ENCODE measurements at regions not wholly inside any gene's neighbourhood (a gene's known extent, or its start where the extent isn't known, plus 50 kb on each side); places are given as distances from the start of the nearest gene placed in this dataset.

DNA sequence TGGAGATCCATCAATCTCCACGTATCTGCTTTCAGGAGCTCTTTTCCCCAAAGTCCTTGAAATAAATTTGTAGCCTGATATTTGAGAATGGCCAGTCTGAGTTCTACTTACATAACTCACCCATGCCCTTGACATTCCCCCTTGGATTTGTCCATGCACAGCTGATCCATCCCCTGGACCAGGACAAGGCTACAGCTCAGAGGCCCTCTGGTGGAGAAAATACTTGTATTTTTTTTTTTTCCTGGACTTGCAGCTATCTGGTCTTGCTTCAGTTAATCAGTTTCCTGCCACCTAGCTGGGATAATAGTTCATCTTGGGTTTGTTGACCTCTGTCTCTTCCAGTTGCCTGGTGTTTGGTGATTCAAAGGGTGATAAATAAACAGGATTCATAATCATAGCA lies 467.6 kb downstream of the DHX35 start:
- Histone ChIP-seq H3K36me3 (ENCODE audit: control insufficient read depth, insufficient read depth, low read length) (no peaks in the 10 kb centered on the region), H3K9me3 (ENCODE audit: control insufficient read depth, insufficient read depth, low read length) (no peaks in the 10 kb centered on the region), H3K4me1 (ENCODE audit: control insufficient read depth, insufficient read depth, low read length) (no peaks in the 10 kb centered on the region), H3K9ac (ENCODE audit: low read depth, low read length) (no peak overlapping the region), H3K27me3 (ENCODE audit: control insufficient read depth, insufficient read depth, low read length) (no peaks in the 10 kb centered on the region), H3K4me3 (ENCODE audit: low read depth, low read length) (no peak overlapping the region)

- H3K36me3 ChIP-seq (ENCODE audit: control insufficient read depth, insufficient read depth, low read length) = no peaks in the 10 kb centered on the region
- no peaks in the 10 kb centered on the region for H3K4me1 ChIP-seq (ENCODE audit: control insufficient read depth, insufficient read depth, low read length)
- H3K4me3 ChIP-seq (ENCODE audit: low read depth, low read length) = no peak overlapping the region
- no peaks in the 10 kb centered on the region for H3K9me3 ChIP-seq (ENCODE audit: control insufficient read depth, insufficient read depth, low read length)
- H3K9ac ChIP-seq (ENCODE audit: low read depth, low read length) = no peak overlapping the region
- H3K27me3 ChIP-seq (ENCODE audit: control insufficient read depth, insufficient read depth, low read length) = no peaks in the 10 kb centered on the region
Measured at GRCh38 chr20:39424962-39425678, 463.0 kb downstream of the DHX35 start.

DNA sequence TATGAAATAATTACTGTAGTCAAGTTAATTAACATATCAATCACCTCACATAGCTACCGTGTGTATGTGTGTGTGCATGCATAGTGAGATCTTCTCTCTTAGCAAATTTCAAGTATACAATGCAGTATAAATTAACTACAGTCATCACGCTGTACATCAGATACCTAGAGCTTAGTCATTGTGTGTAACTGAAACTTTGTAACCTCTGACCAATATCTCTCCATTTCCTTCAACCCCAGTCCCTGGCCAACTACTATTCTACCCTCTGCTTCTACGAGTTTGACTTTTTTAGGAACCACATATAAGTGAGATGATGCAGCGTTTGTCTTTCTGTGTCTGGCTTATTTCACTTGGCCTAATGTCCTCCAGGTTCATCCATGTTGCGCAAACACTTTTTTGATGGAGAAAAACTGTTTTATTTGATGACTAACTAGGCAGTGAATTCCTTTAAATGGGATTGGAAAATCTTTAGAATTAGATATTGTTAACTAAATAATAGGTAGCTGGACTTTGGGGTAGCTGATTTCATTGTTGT lies 459.5 kb downstream of the DHX35 start:
- Histone ChIP-seq H3K9me3 (ENCODE audit: control insufficient read depth, insufficient read depth, low read length) (no peaks in the 10 kb centered on the region), H3K4me1 (ENCODE audit: control insufficient read depth, insufficient read depth, low read length) (no peaks in the 10 kb centered on the region), H3K9ac (ENCODE audit: low read depth, low read length) (no peak overlapping the region), H3K36me3 (ENCODE audit: control insufficient read depth, insufficient read depth, low read length) (no peaks in the 10 kb centered on the region), H3K27me3 (ENCODE audit: control insufficient read depth, insufficient read depth, low read length) (no peaks in the 10 kb centered on the region), H3K4me3 (ENCODE audit: low read depth, low read length) (no peak overlapping the region)

DNA sequence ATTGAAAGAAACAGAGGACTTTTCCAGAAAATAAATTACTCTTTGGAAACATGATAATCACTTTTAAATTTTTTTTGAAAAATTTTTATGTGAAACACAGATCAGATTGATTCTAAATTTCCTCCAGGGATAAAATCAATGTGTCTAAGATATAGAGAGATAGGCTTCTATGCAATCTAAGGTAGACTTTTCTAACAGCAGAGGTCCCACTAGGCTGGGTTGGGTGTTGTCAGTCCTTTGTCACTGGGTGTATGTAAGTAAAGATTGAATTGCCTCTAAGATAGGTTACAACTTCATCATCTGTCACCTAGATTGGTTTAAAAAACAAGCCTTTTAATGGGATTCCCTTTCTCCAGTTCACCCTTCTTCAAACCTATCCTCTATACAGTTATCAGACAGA lies 449.9 kb downstream of the DHX35 start:
- no peak overlapping the region for H3K4me3 ChIP-seq (ENCODE audit: low read depth, low read length)
- no peaks in the 10 kb centered on the region for H3K36me3 ChIP-seq (ENCODE audit: control insufficient read depth, insufficient read depth, low read length)
- H3K27me3 ChIP-seq (ENCODE audit: control insufficient read depth, insufficient read depth, low read length) = no peaks in the 10 kb centered on the region
- H3K9ac ChIP-seq (ENCODE audit: low read depth, low read length) = no peak overlapping the region
- no peaks in the 10 kb centered on the region for H3K4me1 ChIP-seq (ENCODE audit: control insufficient read depth, insufficient read depth, low read length)
- H3K9me3 ChIP-seq (ENCODE audit: control insufficient read depth, insufficient read depth, low read length) = no peaks in the 10 kb centered on the region

GRCh38 chr20:39399463-39399862 lies 437.3 kb downstream of the DHX35 start:
- Histone ChIP-seq H3K36me3 (ENCODE audit: control insufficient read depth, insufficient read depth, low read length) (no peaks in the 10 kb centered on the region), H3K4me3 (ENCODE audit: low read depth, low read length) (no peak overlapping the region), H3K27me3 (ENCODE audit: control insufficient read depth, insufficient read depth, low read length) (no peaks in the 10 kb centered on the region), H3K9ac (ENCODE audit: low read depth, low read length) (no peak overlapping the region), H3K4me1 (ENCODE audit: control insufficient read depth, insufficient read depth, low read length) (no peaks in the 10 kb centered on the region), H3K9me3 (ENCODE audit: control insufficient read depth, insufficient read depth, low read length) (no peaks in the 10 kb centered on the region)

DNA sequence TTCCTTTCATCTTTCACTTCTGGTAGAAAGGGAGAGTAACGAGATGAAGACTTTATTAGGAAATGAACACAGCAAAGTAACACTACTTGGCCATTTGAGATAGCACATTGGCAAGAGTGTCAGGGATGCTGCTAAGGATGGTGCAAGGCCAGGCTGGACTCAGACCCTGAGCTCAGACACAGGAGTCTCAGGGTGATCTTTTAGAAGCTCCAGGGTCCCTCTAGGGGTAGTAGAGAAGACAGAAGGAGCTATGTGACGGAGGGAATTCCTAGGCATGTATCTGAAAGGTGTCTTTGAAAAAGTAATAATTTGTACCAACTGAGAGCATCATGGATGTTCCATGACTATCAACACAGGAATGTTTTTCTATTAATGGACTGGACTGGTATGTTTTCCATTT lies 436.5 kb downstream of the DHX35 start:
- Histone ChIP-seq H3K4me1 (ENCODE audit: control insufficient read depth, insufficient read depth, low read length) (no peaks in the 10 kb centered on the region), H3K4me3 (ENCODE audit: low read depth, low read length) (no peak overlapping the region), H3K9ac (ENCODE audit: low read depth, low read length) (no peak overlapping the region), H3K27me3 (ENCODE audit: control insufficient read depth, insufficient read depth, low read length) (no peaks in the 10 kb centered on the region), H3K36me3 (ENCODE audit: control insufficient read depth, insufficient read depth, low read length) (no peaks in the 10 kb centered on the region), H3K9me3 (ENCODE audit: control insufficient read depth, insufficient read depth, low read length) (no peaks in the 10 kb centered on the region)

DNA sequence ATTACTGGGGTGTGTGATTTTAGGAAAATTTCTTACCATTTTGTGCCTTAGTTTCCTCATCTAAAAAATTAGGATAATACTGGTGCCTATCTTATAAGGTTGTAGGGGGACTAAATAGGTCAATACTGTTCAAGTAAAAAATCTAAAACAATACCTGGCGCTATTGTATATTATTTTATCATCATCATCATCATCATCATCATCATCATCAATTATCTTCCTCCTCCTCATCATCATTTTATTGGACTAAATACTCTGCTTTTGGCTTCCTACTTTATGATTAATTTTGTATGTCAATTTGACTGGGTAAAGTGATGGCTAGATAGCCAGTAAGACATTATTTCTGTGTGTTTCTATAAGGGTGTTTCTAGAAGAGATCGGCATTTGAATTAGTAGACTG lies 435.5 kb downstream of the DHX35 start:
- no peak overlapping the region for H3K9ac ChIP-seq (ENCODE audit: low read depth, low read length)
- H3K27me3 ChIP-seq (ENCODE audit: control insufficient read depth, insufficient read depth, low read length) = no peaks in the 10 kb centered on the region
- H3K36me3 ChIP-seq (ENCODE audit: control insufficient read depth, insufficient read depth, low read length) = no peaks in the 10 kb centered on the region
- no peaks in the 10 kb centered on the region for H3K4me1 ChIP-seq (ENCODE audit: control insufficient read depth, insufficient read depth, low read length)
- H3K4me3 ChIP-seq (ENCODE audit: low read depth, low read length) = no peak overlapping the region
- no peaks in the 10 kb centered on the region for H3K9me3 ChIP-seq (ENCODE audit: control insufficient read depth, insufficient read depth, low read length)

- H3K27me3 ChIP-seq (ENCODE audit: control insufficient read depth, insufficient read depth, low read length) = no peaks in the 10 kb centered on the region
- H3K4me1 ChIP-seq (ENCODE audit: control insufficient read depth, insufficient read depth, low read length) = no peaks in the 10 kb centered on the region
- no peaks in the 10 kb centered on the region for H3K36me3 ChIP-seq (ENCODE audit: control insufficient read depth, insufficient read depth, low read length)
- H3K9ac ChIP-seq (ENCODE audit: low read depth, low read length) = no peak overlapping the region
- H3K4me3 ChIP-seq (ENCODE audit: low read depth, low read length) = no peak overlapping the region
- H3K9me3 ChIP-seq (ENCODE audit: control insufficient read depth, insufficient read depth, low read length) = no peaks in the 10 kb centered on the region
Measured at GRCh38 chr20:39395478-39396291, 433.5 kb downstream of the DHX35 start.

GRCh38 chr20:39394461-39394860 lies 432.3 kb downstream of the DHX35 start:
- no peaks in the 10 kb centered on the region for H3K9me3 ChIP-seq (ENCODE audit: control insufficient read depth, insufficient read depth, low read length)
- H3K27me3 ChIP-seq (ENCODE audit: control insufficient read depth, insufficient read depth, low read length) = no peaks in the 10 kb centered on the region
- no peak overlapping the region for H3K9ac ChIP-seq (ENCODE audit: low read depth, low read length)
- H3K4me1 ChIP-seq (ENCODE audit: control insufficient read depth, insufficient read depth, low read length) = no peaks in the 10 kb centered on the region
- no peaks in the 10 kb centered on the region for H3K36me3 ChIP-seq (ENCODE audit: control insufficient read depth, insufficient read depth, low read length)
- no peak overlapping the region for H3K4me3 ChIP-seq (ENCODE audit: low read depth, low read length)

- H3K27me3 ChIP-seq (ENCODE audit: control insufficient read depth, insufficient read depth, low read length) = no peaks in the 10 kb centered on the region
- no peaks in the 10 kb centered on the region for H3K4me1 ChIP-seq (ENCODE audit: control insufficient read depth, insufficient read depth, low read length)
- H3K36me3 ChIP-seq (ENCODE audit: control insufficient read depth, insufficient read depth, low read length) = no peaks in the 10 kb centered on the region
- H3K4me3 ChIP-seq (ENCODE audit: low read depth, low read length) = no peak overlapping the region
- no peak overlapping the region for H3K9ac ChIP-seq (ENCODE audit: low read depth, low read length)
- no peaks in the 10 kb centered on the region for H3K9me3 ChIP-seq (ENCODE audit: control insufficient read depth, insufficient read depth, low read length)
Measured at GRCh38 chr20:39390186-39390585, 428.0 kb downstream of the DHX35 start.

GRCh38 chr20:39381595-39381994 lies 419.5 kb downstream of the DHX35 start:
- no peak overlapping the region for H3K4me3 ChIP-seq (ENCODE audit: low read depth, low read length)
- no peaks in the 10 kb centered on the region for H3K36me3 ChIP-seq (ENCODE audit: control insufficient read depth, insufficient read depth, low read length)
- H3K27me3 ChIP-seq (ENCODE audit: control insufficient read depth, insufficient read depth, low read length) = no peaks in the 10 kb centered on the region
- no peaks in the 10 kb centered on the region for H3K9me3 ChIP-seq (ENCODE audit: control insufficient read depth, insufficient read depth, low read length)
- no peaks in the 10 kb centered on the region for H3K4me1 ChIP-seq (ENCODE audit: control insufficient read depth, insufficient read depth, low read length)
- no peak overlapping the region for H3K9ac ChIP-seq (ENCODE audit: low read depth, low read length)

- Histone ChIP-seq H3K4me1 (ENCODE audit: control insufficient read depth, insufficient read depth, low read length) (no peaks in the 10 kb centered on the region), H3K9me3 (ENCODE audit: control insufficient read depth, insufficient read depth, low read length) (no peaks in the 10 kb centered on the region), H3K27me3 (ENCODE audit: control insufficient read depth, insufficient read depth, low read length) (no peaks in the 10 kb centered on the region), H3K9ac (ENCODE audit: low read depth, low read length) (no peak overlapping the region), H3K4me3 (ENCODE audit: low read depth, low read length) (no peak overlapping the region), H3K36me3 (ENCODE audit: control insufficient read depth, insufficient read depth, low read length) (no peaks in the 10 kb centered on the region)
Measured at GRCh38 chr20:39378776-39379175, 416.6 kb downstream of the DHX35 start.
